GM21360 (cell line): ENCODE measurements at regions not wholly inside any gene's neighbourhood (a gene's known extent, or its start where the extent isn't known, plus 50 kb on each side); places are given as distances from the start of the nearest gene placed in this dataset.

Experiments
- ATAC-seq: cut with Tn5 transposase; IDR thresholded peaks from one replicate; pipeline ENCODE4 v1.9.1; 2021; ENCODE audit warnings: mild to moderate bottlenecking, moderate library complexity; ENCODE audit not compliant: unreplicated experiment

GRCh38 chr16:86015606-86016005 lies 116.6 kb downstream of the IRF8 start:
- no peak for ATAC-seq

- no peak for ATAC-seq
Observed at GRCh38 chr16:86016201-86016965, 117.4 kb downstream of the IRF8 start.

DNA sequence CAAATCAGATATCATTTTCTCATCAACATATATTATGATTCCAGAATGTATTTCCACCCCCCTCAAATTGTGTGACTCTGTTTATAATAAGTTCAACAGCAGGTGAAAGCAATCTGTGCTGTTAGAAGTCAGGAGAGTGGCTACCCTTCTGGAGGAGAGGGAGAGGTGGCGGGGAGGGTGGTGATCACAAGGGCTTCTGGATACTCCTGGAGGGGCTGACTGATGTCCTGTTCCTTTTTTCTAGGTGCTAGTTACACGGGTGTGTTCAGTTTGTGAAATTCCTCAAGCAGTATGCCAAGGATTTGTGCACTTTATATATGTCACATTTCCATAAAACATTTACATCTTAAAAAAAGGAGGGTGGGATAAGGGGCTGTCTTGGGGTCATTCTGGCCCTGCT lies 119.1 kb downstream of the IRF8 start:
- ATAC-seq: no peak

GRCh38 chr16:86018487-86018886 lies 119.5 kb downstream of the IRF8 start:
- no peak for ATAC-seq

DNA sequence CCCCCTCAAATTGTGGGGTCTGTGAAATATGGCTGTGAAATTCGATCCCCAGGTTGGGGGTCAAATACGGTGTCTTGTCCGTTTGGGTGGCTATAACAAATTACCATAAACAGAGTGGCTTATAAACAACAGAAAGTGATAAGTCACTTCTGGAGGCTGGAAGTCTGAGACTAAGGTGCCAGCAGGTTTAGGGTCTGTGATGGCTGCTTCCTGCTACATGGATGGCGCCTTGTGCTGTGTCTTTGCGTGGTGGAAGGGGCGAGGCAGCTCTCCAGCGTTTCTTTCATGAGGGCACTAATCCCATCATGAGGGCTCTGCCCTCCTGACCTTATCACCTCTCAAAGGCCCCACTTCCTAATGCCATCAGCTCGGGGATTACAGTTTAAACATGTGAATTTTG lies 120.0 kb downstream of the IRF8 start:
- ATAC-seq: no peak

DNA sequence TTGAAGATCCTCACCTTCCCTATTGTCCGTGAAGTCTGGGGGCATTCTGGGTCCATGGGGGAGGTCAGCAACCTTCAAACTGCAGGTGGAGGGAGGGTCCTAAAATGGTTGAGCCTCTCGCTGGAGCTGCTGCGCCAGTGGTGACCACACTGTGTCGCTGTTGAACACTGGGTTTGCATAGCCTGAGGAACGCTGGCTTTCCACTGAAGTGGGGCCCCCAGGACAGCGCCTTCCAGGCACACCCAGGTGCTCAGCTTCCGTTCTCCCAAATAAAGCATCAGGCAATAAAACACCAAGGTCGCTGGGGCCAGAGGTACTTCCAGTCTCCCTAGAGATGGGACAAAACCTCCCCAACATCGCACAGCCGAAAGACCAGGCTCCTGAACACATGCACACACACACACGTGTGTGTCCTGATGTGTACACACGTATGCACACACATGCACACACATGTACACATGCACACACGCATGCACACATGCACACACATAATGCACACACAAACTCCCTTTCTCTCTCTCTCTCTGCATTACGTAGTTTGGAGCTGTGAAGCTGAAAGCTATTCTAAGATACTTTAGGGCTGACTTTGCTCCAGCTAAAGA lies 120.6 kb downstream of the IRF8 start:
- ATAC-seq: no peak

DNA sequence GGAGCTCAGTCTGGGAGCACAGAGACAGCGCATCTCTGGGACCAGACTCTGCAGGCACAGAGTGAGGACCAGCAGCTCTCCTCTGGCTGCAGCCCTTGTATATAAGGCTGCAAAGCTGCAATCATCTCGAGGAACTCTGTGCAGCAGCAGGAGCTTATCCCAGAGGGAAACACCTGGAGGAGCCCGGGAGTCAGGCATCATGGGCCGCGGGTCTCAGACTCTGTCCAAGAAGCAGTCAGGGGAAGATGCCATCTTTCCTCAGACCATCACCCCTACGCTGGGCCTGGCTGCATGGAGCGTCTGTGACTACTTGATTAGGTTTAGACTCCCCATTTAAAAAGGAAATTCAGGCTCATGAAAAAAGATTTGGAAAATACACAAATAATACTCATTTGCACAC lies 122.0 kb downstream of the IRF8 start:
- ATAC-seq: no peak

GRCh38 chr16:86022381-86022960 lies 123.5 kb downstream of the IRF8 start:
- no peak for ATAC-seq

- ATAC-seq: no peak
Observed at GRCh38 chr16:86024210-86024609, 125.2 kb downstream of the IRF8 start.

DNA sequence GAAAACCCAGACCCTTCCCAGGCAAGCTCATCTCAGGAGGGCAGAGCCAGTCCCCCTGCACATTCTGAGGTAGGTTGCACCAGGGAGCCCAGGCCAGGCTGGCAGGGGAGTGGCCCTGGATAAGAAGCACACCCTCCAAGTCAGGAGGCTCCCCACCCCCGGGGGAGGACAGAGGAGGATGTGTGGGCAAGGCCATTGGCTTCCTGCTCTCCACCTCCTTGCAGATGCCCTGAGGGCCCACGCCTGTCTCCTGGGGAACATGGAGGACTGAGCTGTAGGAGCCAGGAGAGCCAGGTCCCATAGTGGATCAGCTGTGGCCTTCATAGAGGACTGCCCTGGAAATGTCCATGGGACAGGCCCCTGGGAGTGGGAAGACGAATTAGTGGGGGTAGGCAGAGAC lies 126.7 kb downstream of the IRF8 start:
- ATAC-seq: no peak

- ATAC-seq: no peak
Observed at GRCh38 chr16:86026171-86026910, 127.4 kb downstream of the IRF8 start.

DNA sequence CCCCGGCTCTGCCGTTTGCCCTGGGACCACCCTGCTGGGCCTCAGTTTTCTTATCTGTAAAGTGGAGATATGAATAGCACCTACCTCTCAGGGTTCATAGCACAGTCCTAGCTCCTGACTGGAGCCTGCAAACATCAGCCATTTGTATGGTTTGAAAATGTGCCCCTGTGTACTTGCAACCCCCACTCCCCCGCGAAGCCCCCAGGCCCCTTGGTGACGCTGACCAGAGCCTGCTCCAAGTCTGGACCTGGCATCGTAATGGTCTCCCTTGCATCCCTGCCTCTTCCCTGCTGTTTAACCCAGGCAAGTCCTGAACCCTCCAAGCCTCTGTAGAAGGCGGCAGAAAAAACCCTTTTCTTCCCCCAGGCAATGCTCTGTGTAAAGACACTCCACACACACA lies 128.0 kb downstream of the IRF8 start:
- no peak for ATAC-seq

DNA sequence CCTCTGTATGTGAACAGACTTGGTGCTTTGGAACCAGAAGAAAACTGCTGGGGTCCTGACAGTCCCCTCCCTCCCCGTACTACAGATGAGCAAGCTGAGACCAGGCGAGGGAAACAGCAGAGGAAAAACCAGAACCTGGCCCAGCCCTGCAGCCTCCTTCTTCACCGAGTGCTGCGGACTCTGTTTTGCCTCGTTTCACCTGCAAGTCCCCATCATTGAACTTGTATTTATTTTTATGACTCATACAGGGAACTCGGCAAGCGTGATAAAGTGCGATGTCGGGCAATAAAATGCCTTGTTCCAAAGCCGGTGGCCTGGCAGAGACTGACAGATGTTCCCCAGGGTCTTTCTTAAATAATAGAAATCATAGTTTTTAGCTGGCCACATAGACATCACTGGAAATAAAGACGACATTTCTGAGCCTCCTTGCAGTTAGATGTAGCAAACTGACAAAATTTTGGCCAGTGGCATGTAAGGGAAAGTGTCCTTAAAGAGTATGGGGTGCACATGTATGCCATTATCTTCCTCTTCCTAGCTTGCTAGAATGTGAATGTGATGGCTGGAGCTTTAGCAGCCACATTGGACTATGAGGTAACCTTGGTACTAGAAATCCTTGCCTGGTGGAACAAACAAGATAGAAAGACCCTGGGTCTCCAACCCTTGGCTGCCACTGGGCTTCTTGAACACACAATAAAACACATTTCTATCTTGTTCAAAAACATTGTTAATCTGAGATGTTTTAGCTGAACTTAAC lies 128.6 kb downstream of the IRF8 start:
- no peak for ATAC-seq

DNA sequence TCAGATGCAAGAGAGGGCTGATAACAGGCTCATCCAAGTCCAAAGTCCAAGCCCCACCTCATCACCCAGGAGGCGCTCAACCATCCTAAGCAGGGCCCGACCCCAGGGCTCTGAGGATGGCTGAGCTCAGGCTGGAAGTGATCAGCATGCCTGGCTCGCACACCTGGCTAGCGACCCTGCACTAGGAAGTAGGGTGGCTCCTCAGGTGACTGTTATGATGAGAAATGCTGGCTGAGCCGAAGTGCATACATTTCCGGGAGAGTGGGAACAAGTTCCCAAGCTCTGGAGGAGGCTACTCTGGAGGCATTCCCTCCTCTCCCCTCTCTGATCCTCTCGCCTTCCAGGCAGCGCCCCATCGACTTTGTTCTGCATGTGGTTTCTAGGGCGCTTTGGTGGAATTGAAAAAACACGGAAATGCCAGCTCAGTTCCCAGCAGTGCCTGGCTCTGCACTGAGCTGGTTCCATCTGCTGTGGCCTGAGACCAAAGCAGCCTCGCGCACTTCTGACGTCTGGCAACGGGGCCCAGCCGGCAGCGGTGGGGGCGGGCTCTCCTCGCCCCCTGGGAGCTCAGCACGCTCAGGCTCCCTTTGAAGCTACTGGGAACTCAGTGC lies 130.3 kb downstream of the IRF8 start:
- ATAC-seq: no peak

GRCh38 chr16:86030116-86030515 lies 131.2 kb downstream of the IRF8 start:
- ATAC-seq: no peak

DNA sequence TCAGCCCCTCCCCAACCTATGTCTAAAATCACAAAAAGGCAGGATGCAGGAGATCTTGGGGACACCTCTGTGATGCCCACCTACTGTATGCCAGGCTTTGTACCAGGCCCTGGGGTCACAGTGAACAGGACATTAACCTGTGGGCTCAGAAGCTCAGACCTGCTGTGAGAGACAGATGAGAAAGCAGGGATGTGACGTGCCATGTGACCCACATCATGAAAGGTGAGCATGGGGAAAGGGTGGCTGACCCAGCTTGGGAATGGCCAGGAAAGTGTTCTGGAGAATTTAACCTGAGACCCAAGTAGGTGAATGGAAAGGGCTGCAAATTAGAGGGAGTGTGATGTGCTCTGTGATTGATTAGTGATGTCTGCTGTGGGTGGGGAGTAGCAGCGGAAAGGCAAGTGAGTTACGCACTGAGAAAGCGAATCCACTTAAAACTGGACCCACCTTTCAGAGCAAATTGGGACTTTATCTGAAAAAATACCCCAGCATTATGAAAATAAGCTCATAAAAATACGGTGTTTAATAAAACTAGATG lies 132.2 kb downstream of the IRF8 start:
- ATAC-seq: no peak

GRCh38 chr16:86033016-86033474 lies 134.1 kb downstream of the IRF8 start:
- ATAC-seq: no peak

DNA sequence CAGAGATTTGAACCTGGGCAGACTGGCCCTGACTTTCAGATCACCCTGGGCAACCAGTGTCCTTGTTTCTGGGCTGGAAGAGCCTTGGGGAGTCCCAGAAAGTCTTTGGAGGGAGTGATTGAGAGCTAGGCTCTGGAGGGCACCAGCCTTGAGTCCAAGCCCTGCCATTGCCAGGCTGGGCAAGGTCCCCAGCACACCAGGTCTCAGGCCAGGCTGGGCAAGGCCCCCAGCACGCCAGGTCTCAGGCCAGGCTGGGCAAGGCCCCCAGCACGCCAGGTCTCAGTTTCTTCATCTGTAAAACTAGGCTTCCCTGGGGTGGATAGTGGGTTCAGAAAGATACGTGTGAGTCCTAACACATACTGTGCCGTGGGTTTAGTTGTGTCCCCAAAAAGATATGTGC lies 135.0 kb downstream of the IRF8 start:
- ATAC-seq: no peak

- ATAC-seq: no peak
Observed at GRCh38 chr16:86034421-86034919, 135.5 kb downstream of the IRF8 start.

- no peak for ATAC-seq
Observed at GRCh38 chr16:86035906-86036305, 136.9 kb downstream of the IRF8 start.
